Karpas-422 (cell line): ENCODE measurements at regions not wholly inside any gene's neighbourhood (a gene's known extent, or its start where the extent isn't known, plus 50 kb on each side); places are given as distances from the start of the nearest gene placed in this dataset.

Source experiments
- DNase-seq: peaks from one replicate; pipeline ENCODE4 v3.0.0-alpha.2; 2015
- H2AFZ ChIP-seq: fragments of 200-600 bp; sonication (generic); 2 replicates; pipeline ENCODE4 v1.6.1; 2014; ENCODE audit warnings: antibody characterized with exemption, low read length, mixed read lengths
- H3K27ac ChIP-seq: fragments of 200-600 bp; sonication (generic); 2 replicates; pipeline ENCODE4 v1.5.1; 2014; ENCODE audit warnings: mild to moderate bottlenecking, low read length, moderate library complexity
- H3K27me3 ChIP-seq: fragments of 200-600 bp; sonication (generic); 2 replicates; pipeline ENCODE4 v1.6.1; 2014; ENCODE audit warnings: low read length, mixed read lengths
- H3K36me3 ChIP-seq: fragments of 200-600 bp; sonication (generic); 2 replicates; pipeline ENCODE4 v1.6.1; 2014; ENCODE audit warnings: low read length, mixed read lengths; ENCODE audit not compliant: insufficient read depth
- H3K4me1 ChIP-seq: fragments of 200-600 bp; sonication (generic); 2 replicates; pipeline ENCODE4 v1.6.1; 2014; ENCODE audit warnings: mild to moderate bottlenecking, low read length, mixed read lengths
- H3K4me2 ChIP-seq: fragments of 200-600 bp; sonication (generic); 2 replicates; pipeline ENCODE4 v1.6.1; 2014; ENCODE audit warnings: low read length, low read depth, mild to moderate bottlenecking; ENCODE audit not compliant: poor library complexity, severe bottlenecking
- H3K4me3 ChIP-seq: fragments of 200-600 bp; sonication (generic); 2 replicates; pipeline ENCODE4 v1.5.1; 2014; ENCODE audit warnings: mild to moderate bottlenecking, antibody characterized with exemption, low read length, mixed read lengths
- H3K79me2 ChIP-seq: fragments of 200-600 bp; sonication (generic); 2 replicates; pipeline ENCODE4 v1.6.1; 2014; ENCODE audit warnings: mild to moderate bottlenecking, low read length, mixed read lengths
- H3K9ac ChIP-seq: fragments of 200-600 bp; sonication (generic); 2 replicates; pipeline ENCODE4 v1.6.0; 2014; ENCODE audit warnings: low read length
- H3K9me2 ChIP-seq: fragments of 200-600 bp; sonication (generic), shearing (Covaris generic); replicated peaks from 2 replicates; pipeline ENCODE4 v1.6.0; 2014; ENCODE audit warnings: mild to moderate bottlenecking, low read length, moderate library complexity; ENCODE audit not compliant: insufficient read depth
- H3K9me3 ChIP-seq: fragments of 300-700, 200-600 bp; sonication (generic); 2 replicates; pipeline ENCODE4 v1.6.1; 2014; ENCODE audit warnings: low read length, mixed read lengths
- H4K20me1 ChIP-seq: fragments of 200-600 bp; sonication (generic); 2 replicates; pipeline ENCODE4 v1.6.1; 2014; ENCODE audit warnings: mild to moderate bottlenecking, antibody characterized with exemption, low read length, low read depth; ENCODE audit not compliant: insufficient read depth

DNA sequence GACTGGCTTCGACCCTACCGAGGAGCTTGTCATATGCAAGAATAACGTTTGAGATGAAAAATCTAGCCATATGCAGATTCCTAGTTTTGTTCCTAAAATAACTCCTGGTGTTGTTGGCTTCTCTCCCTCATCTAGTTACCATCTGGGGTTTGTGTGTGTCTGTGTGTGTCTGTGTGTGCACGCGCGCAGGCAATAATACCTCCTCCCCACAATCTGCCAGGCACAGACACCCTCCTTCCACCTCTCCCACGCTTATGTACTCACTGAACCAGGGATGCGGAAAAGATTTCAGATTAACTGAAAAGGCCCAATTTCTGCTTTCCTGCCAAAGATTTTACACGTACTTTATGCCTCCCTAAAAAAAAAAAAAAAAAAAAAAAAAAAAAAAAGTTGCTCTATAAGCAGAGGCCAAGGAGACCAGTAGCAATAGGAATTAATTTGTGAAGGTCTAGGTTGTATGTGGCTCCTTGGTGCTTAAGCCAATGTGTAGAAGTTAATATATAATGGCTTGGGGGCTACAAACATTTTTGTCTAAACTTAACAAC, 452.7 kb downstream of the NUF2 start:
- Histone ChIP-seq H3K9me3 (no peaks in the 10 kb centered on the region), H3K9ac (no peak overlapping the region), H3K4me3 (no peak overlapping the region), H3K4me2 (no peak overlapping the region), H3K36me3 (no peaks in the 10 kb centered on the region), H3K4me1 (no peaks in the 10 kb centered on the region), H2AFZ (no peak overlapping the region), H3K9me2 (no peaks in the 10 kb centered on the region; the same call in 1 of the 2 replicates), H3K27ac (no peak overlapping the region), H4K20me1 (no peaks in the 10 kb centered on the region), H3K27me3 (no peaks in the 10 kb centered on the region), H3K79me2 (no peaks in the 10 kb centered on the region)
- DNase-seq, result no peak

DNA sequence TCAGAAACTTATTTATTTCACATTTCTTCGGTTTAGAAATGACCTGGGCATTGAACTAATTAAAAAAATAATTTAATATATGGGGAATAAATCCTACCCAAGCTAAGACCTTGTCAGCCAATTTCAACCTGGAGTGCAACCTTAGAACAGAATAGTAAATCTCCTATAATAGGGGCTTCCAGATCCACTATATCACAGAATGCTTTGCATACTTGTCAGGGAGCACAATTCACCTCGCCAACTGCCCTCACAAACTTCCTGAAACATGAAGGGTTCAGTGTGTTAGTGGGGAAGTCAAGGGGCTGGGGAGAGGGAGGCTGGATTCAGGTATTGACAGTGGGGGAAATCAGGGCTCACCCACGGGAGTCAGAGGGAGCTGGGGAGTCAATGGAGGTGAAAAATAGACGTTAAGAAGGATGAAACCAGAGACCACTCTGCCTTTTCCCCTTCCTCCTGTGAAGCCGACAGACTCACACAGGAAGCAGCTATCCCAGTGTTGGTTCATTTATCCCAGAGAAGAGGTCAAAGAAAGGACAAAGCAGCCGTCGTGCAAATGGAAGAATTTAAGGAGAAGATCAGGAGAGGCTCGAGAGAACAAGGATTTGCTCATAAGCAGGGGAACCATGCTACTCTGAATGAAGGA, 453.3 kb downstream of the NUF2 start:
- DNase-seq, result no peak
- H3K9ac ChIP-seq, result no peak overlapping the region

DNA sequence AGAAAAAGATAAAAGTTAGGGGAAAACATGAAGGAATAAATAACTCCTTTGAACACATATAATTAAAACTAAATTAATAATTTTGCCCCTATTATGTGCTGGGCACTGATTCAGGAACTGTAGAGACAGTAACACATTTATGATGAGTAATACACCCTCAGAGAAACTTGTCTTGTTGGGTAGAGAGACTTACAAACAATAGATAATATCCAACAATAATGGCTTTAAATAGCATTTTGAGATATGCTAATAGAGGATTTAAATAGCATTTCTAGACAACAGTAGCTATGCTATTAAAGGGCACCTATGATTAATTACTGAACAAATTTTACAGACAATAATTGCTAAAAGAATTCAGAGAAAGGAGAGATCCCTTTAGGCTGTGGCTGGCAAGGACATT, 455.5 kb downstream of the NUF2 start:
- H3K36me3 ChIP-seq, result no peaks in the 10 kb centered on the region
- no peaks in the 10 kb centered on the region for H4K20me1 ChIP-seq
- H2AFZ ChIP-seq, result no peak overlapping the region
- no peak overlapping the region for H3K4me3 ChIP-seq
- H3K27ac ChIP-seq, result no peak overlapping the region
- H3K9me2 ChIP-seq, result no peaks in the 10 kb centered on the region; the same call in 1 of the 2 replicates
- H3K27me3 ChIP-seq, result no peaks in the 10 kb centered on the region
- no peaks in the 10 kb centered on the region for H3K79me2 ChIP-seq
- H3K9me3 ChIP-seq, result no peaks in the 10 kb centered on the region; the same call in 1 of the 2 replicates
- H3K9ac ChIP-seq, result no peak overlapping the region
- no peak for DNase-seq
- H3K4me2 ChIP-seq, result no peak overlapping the region
- H3K4me1 ChIP-seq, result no peaks in the 10 kb centered on the region

More for the DNA sequence above, 453.3 kb downstream of the NUF2 start:
- Histone ChIP-seq H3K4me1 (no peaks in the 10 kb centered on the region), H3K9me2 (no peaks in the 10 kb centered on the region; the same call in 1 of the 2 replicates), H3K27me3 (no peaks in the 10 kb centered on the region), H2AFZ (no peak overlapping the region), H3K27ac (no peak overlapping the region), H3K79me2 (no peaks in the 10 kb centered on the region), H4K20me1 (no peaks in the 10 kb centered on the region), H3K36me3 (no peaks in the 10 kb centered on the region), H3K4me2 (no peak overlapping the region), H3K9me3 (no peaks in the 10 kb centered on the region; the same call in 1 of the 2 replicates), H3K4me3 (no peak overlapping the region)

DNA sequence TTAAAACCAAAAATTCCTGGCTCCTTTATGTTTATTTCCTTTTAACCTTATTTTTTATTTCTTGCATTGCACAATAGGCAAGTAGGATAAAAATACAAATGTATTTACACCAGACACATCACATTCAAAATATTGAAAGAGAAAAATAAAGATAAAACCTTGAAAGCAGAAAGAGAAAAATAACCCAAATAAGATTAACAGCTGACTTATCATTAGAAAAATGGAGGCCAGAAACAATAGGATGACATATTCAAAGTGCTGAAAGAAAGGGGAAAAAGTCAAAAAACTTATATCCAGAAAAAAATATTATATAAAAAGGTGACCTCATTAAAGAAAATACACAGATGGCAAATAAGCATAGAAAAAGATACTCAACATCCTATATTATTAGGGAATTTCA, 459.4 kb downstream of the NUF2 start:
- Histone ChIP-seq H3K27me3 (no peaks in the 10 kb centered on the region), H3K4me1 (no peaks in the 10 kb centered on the region), H3K9ac (no peak overlapping the region), H3K79me2 (no peaks in the 10 kb centered on the region), H3K4me3 (no peak overlapping the region), H3K9me2 (no peaks in the 10 kb centered on the region; the same call in 1 of the 2 replicates), H3K36me3 (no peaks in the 10 kb centered on the region), H4K20me1 (no peaks in the 10 kb centered on the region), H2AFZ (no peak overlapping the region), H3K9me3 (no peaks in the 10 kb centered on the region; the same call in 1 of the 2 replicates), H3K4me2 (no peak overlapping the region), H3K27ac (no peak overlapping the region)
- DNase-seq, result no peak

DNA sequence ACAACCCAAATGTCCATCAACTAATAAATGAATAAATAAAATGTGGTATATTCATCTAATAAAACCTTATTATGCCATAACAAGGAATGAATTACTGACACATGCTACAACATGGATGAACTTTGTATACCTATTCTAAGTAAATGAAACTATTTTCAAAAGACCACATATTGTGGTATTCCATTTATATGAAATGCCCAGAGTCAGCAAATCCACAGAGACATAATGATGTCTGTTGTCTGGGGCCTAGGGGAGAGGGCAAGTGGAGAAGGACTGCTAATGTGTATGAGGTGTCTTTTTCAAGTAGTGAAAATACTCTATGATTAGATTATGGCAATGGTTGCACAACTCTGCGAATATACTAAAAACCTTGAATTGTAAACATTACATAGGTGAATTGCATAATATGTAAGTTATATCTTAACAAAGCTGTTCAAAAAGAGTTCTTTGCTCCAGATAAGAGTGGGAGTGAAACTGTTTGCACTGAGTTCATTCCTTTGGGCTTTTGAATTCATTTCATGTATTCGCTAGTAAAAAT, 464.2 kb downstream of the NUF2 start:
- Histone ChIP-seq H3K9me2 (no peaks in the 10 kb centered on the region), H3K9me3 (no peaks in the 10 kb centered on the region), H3K4me1 (no peaks in the 10 kb centered on the region), H3K27ac (no peak overlapping the region), H3K27me3 (no peaks in the 10 kb centered on the region), H2AFZ (no peak overlapping the region), H3K36me3 (no peaks in the 10 kb centered on the region), H4K20me1 (no peaks in the 10 kb centered on the region), H3K4me3 (no peak overlapping the region), H3K79me2 (no peaks in the 10 kb centered on the region), H3K4me2 (no peak overlapping the region), H3K9ac (no peak overlapping the region)
- no peak for DNase-seq

- Histone ChIP-seq H3K4me3 (no peak overlapping the region), H3K36me3 (no peaks in the 10 kb centered on the region), H3K27ac (no peak overlapping the region), H3K9me2 (no peaks in the 10 kb centered on the region), H3K9ac (no peak overlapping the region), H3K27me3 (no peaks in the 10 kb centered on the region), H3K4me2 (no peak overlapping the region), H3K4me1 (no peaks in the 10 kb centered on the region), H4K20me1 (no peaks in the 10 kb centered on the region), H3K79me2 (no peaks in the 10 kb centered on the region), H3K9me3 (no peaks in the 10 kb centered on the region), H2AFZ (no peak overlapping the region)
- no peak for DNase-seq
Observed at GRCh38 chr1:163789911-163790310, 468.2 kb downstream of the NUF2 start.

GRCh38 chr1:163794551-163794950, 472.8 kb downstream of the NUF2 start:
- H4K20me1 ChIP-seq, result no peaks in the 10 kb centered on the region
- no peak overlapping the region for H2AFZ ChIP-seq
- H3K79me2 ChIP-seq, result no peaks in the 10 kb centered on the region
- DNase-seq, result no peak
- no peaks in the 10 kb centered on the region for H3K36me3 ChIP-seq
- no peaks in the 10 kb centered on the region for H3K4me1 ChIP-seq
- 0 out of 2 replicates have a peak, but pooled peaks cover 3% of the 10 kb centered on the region for H3K9me2 ChIP-seq
- H3K9me3 ChIP-seq, result no peaks in the 10 kb centered on the region
- H3K4me3 ChIP-seq, result no peak overlapping the region
- H3K4me2 ChIP-seq, result no peak overlapping the region
- no peak overlapping the region for H3K27ac ChIP-seq
- no peak overlapping the region for H3K9ac ChIP-seq
- no peaks in the 10 kb centered on the region for H3K27me3 ChIP-seq

GRCh38 chr1:163796394-163796821, 474.7 kb downstream of the NUF2 start:
- no peak overlapping the region for H3K4me2 ChIP-seq
- H3K27ac ChIP-seq, result no peak overlapping the region
- H3K9me2 ChIP-seq, result peaks cover 3% of the 10 kb centered on the region; the same call in 1 of the 2 replicates
- H3K4me1 ChIP-seq, result no peaks in the 10 kb centered on the region
- H3K9me3 ChIP-seq, result no peaks in the 10 kb centered on the region
- no peaks in the 10 kb centered on the region for H4K20me1 ChIP-seq
- no peak overlapping the region for H2AFZ ChIP-seq
- no peak overlapping the region for H3K4me3 ChIP-seq
- no peaks in the 10 kb centered on the region for H3K27me3 ChIP-seq
- no peak overlapping the region for H3K9ac ChIP-seq
- DNase-seq, result no peak
- no peaks in the 10 kb centered on the region for H3K36me3 ChIP-seq
- H3K79me2 ChIP-seq, result no peaks in the 10 kb centered on the region
